Upper lobe of left lung (tissue), 4 donors: ENCODE measurements at regions not wholly inside any gene's neighbourhood (a gene's known extent, or its start where the extent isn't known, plus 50 kb on each side); places are given as distances from the start of the nearest gene placed in this dataset.

ENCODE experiments used
- EP300 ChIP-seq, 4 donors: sonication (generic); formaldehyde crosslinking; IDR thresholded peaks; one replicate each; pipeline ENCODE4 v1.5.1; 2017; ENCODE audit warnings: antibody characterized with exemption in 4 of 4, control low read depth in 2 of 4
- POLR2A ChIP-seq, 4 donors: fragments of 450-650 bp; IDR thresholded peaks; one replicate each; pipeline ENCODE4 v1.5.1; 2016 to 2017; ENCODE audit warnings: antibody characterized with exemption in 4 of 4, mild to moderate bottlenecking in 2 of 4
- POLR2AphosphoS5 ChIP-seq, 2 donors: sonication (generic); formaldehyde crosslinking; IDR thresholded peaks; one replicate each; pipeline ENCODE4 v1.5.1; 2017; ENCODE audit warnings: antibody characterized with exemption in 2 of 2
- TF ChIP-seq, protein P1 (sequence below), 6 experiments: fragments of 450-650 bp in 4 of 6; fragments of 200-600 bp in 2 of 6; sonication (generic) in 2 of 6; IDR thresholded peaks; one replicate each; pipeline ENCODE4 v1.5.1; 2016 to 2019; ENCODE audit warnings: antibody characterized with exemption in 6 of 6

- TF ChIP-seq, protein P1, sequence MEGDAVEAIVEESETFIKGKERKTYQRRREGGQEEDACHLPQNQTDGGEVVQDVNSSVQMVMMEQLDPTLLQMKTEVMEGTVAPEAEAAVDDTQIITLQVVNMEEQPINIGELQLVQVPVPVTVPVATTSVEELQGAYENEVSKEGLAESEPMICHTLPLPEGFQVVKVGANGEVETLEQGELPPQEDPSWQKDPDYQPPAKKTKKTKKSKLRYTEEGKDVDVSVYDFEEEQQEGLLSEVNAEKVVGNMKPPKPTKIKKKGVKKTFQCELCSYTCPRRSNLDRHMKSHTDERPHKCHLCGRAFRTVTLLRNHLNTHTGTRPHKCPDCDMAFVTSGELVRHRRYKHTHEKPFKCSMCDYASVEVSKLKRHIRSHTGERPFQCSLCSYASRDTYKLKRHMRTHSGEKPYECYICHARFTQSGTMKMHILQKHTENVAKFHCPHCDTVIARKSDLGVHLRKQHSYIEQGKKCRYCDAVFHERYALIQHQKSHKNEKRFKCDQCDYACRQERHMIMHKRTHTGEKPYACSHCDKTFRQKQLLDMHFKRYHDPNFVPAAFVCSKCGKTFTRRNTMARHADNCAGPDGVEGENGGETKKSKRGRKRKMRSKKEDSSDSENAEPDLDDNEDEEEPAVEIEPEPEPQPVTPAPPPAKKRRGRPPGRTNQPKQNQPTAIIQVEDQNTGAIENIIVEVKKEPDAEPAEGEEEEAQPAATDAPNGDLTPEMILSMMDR (IDR thresholded peaks at IDR 0.05) = no peak
- no peak for TF ChIP-seq POLR2A (IDR thresholded peaks at IDR 0.05)
- no peak for TF ChIP-seq POLR2AphosphoS5 (IDR thresholded peaks at IDR 0.05)
- TF ChIP-seq EP300 (IDR thresholded peaks at IDR 0.05) = no peak
These were observed 625.1 kb upstream of the TENM3 start for GRCh38 chr4:181618038-181618618.
